Skeletal muscle satellite cell (primary cell): ENCODE measurements at regions not wholly inside any gene's neighbourhood (a gene's known extent, or its start where the extent isn't known, plus 50 kb on each side); places are given as distances from the start of the nearest gene placed in this dataset.

Experiments used
- H3K27me3 ChIP-seq: 2 replicates; pipeline ENCODE4 v1.7.0; 2013; ENCODE audit warnings: low read length; ENCODE audit not compliant: control insufficient read depth, insufficient read depth
- H3K36me3 ChIP-seq: 2 replicates; pipeline ENCODE4 v1.7.0; 2013; ENCODE audit warnings: mild to moderate bottlenecking, control low read depth, low read length; ENCODE audit not compliant: insufficient read depth
- H3K4me1 ChIP-seq: 2 replicates; pipeline ENCODE4 v1.7.0; 2013; ENCODE audit warnings: low read length; ENCODE audit not compliant: control insufficient read depth, insufficient read depth
- H3K4me2 ChIP-seq: 2 replicates; pipeline ENCODE4 v1.7.0; 2013; ENCODE audit warnings: mild to moderate bottlenecking, low read length
- H3K4me3 ChIP-seq: 2 replicates; pipeline ENCODE4 v1.7.0; 2013; ENCODE audit warnings: low read length
- H3K9ac ChIP-seq: 2 replicates; pipeline ENCODE4 v1.7.0; 2013; ENCODE audit warnings: mild to moderate bottlenecking, low read depth, low read length, moderate library complexity
- H3K9me3 ChIP-seq: replicated peaks from 2 replicates; pipeline ENCODE4 v1.7.0; 2013; ENCODE audit warnings: mild to moderate bottlenecking, control low read depth, low read length

GRCh38 chr16:54465063-54465462, 178.5 kb upstream of the IRX3 start:
- no peaks in the 10 kb centered on the region for H3K36me3 ChIP-seq
- no peak overlapping the region for H3K9ac ChIP-seq
- no peak overlapping the region for H3K4me2 ChIP-seq
- H3K9me3 ChIP-seq = no peaks in the 10 kb centered on the region
- H3K27me3 ChIP-seq = no peaks in the 10 kb centered on the region
- peaks cover 15% of the 10 kb centered on the region for H3K4me1 ChIP-seq
- H3K4me3 ChIP-seq = no peak overlapping the region

- Histone ChIP-seq H3K4me1 (peaks cover 15% of the 10 kb centered on the region), H3K4me3 (peak overlapping the region; percentile 42), H3K36me3 (no peaks in the 10 kb centered on the region), H3K4me2 (peak overlapping the region; percentile 41), H3K9me3 (no peaks in the 10 kb centered on the region), H3K27me3 (no peaks in the 10 kb centered on the region), H3K9ac (peak overlapping the region; percentile 40)
These were observed 176.2 kb upstream of the IRX3 start for GRCh38 chr16:54462771-54463170.

- Histone ChIP-seq H3K9ac (peak overlapping the region; percentile 40), H3K36me3 (no peaks in the 10 kb centered on the region), H3K4me2 (peak overlapping the region; percentile 48), H3K4me3 (no peak overlapping the region), H3K9me3 (no peaks in the 10 kb centered on the region), H3K4me1 (peaks cover 15% of the 10 kb centered on the region), H3K27me3 (no peaks in the 10 kb centered on the region)
These were observed 175.6 kb upstream of the IRX3 start for GRCh38 chr16:54462151-54462651.

GRCh38 chr16:54460263-54460860, 173.8 kb upstream of the IRX3 start:
- H3K4me2 ChIP-seq = no peak overlapping the region
- no peak overlapping the region for H3K9ac ChIP-seq
- no peak overlapping the region for H3K4me3 ChIP-seq
- peaks cover 15% of the 10 kb centered on the region for H3K4me1 ChIP-seq
- no peaks in the 10 kb centered on the region for H3K36me3 ChIP-seq
- no peaks in the 10 kb centered on the region for H3K9me3 ChIP-seq
- no peaks in the 10 kb centered on the region for H3K27me3 ChIP-seq

- Histone ChIP-seq H3K4me1 (peaks cover 15% of the 10 kb centered on the region), H3K27me3 (no peaks in the 10 kb centered on the region), H3K4me2 (no peak overlapping the region), H3K9me3 (no peaks in the 10 kb centered on the region), H3K4me3 (no peak overlapping the region), H3K9ac (no peak overlapping the region), H3K36me3 (no peaks in the 10 kb centered on the region)
These were observed 173.1 kb upstream of the IRX3 start for GRCh38 chr16:54459509-54460262.

GRCh38 chr16:54458923-54459322, 172.3 kb upstream of the IRX3 start:
- Histone ChIP-seq H3K4me3 (no peak overlapping the region), H3K36me3 (no peaks in the 10 kb centered on the region), H3K4me1 (peaks cover 15% of the 10 kb centered on the region), H3K9ac (no peak overlapping the region), H3K9me3 (no peaks in the 10 kb centered on the region), H3K27me3 (no peaks in the 10 kb centered on the region), H3K4me2 (no peak overlapping the region)

GRCh38 chr16:54456291-54456690, 169.7 kb upstream of the IRX3 start:
- Histone ChIP-seq H3K4me3 (no peak overlapping the region), H3K4me1 (no peaks in the 10 kb centered on the region), H3K36me3 (no peaks in the 10 kb centered on the region), H3K9ac (no peak overlapping the region), H3K9me3 (no peaks in the 10 kb centered on the region), H3K27me3 (no peaks in the 10 kb centered on the region), H3K4me2 (no peak overlapping the region)

- H3K9me3 ChIP-seq = no peaks in the 10 kb centered on the region
- H3K4me1 ChIP-seq = no peaks in the 10 kb centered on the region
- H3K9ac ChIP-seq = no peak overlapping the region
- H3K4me3 ChIP-seq = no peak overlapping the region
- no peak overlapping the region for H3K4me2 ChIP-seq
- H3K27me3 ChIP-seq = no peaks in the 10 kb centered on the region
- no peaks in the 10 kb centered on the region for H3K36me3 ChIP-seq
These were observed 168.6 kb upstream of the IRX3 start for GRCh38 chr16:54455030-54455725.

GRCh38 chr16:54454616-54455015, 168.0 kb upstream of the IRX3 start:
- H3K9me3 ChIP-seq = no peaks in the 10 kb centered on the region
- no peaks in the 10 kb centered on the region for H3K36me3 ChIP-seq
- H3K9ac ChIP-seq = no peak overlapping the region
- H3K27me3 ChIP-seq = no peaks in the 10 kb centered on the region
- no peaks in the 10 kb centered on the region for H3K4me1 ChIP-seq
- no peak overlapping the region for H3K4me2 ChIP-seq
- H3K4me3 ChIP-seq = no peak overlapping the region

- Histone ChIP-seq H3K9me3 (no peaks in the 10 kb centered on the region), H3K9ac (no peak overlapping the region), H3K27me3 (no peaks in the 10 kb centered on the region), H3K36me3 (no peaks in the 10 kb centered on the region), H3K4me1 (no peaks in the 10 kb centered on the region), H3K4me3 (no peak overlapping the region), H3K4me2 (no peak overlapping the region)
These were observed 167.3 kb upstream of the IRX3 start for GRCh38 chr16:54453871-54454270.

- H3K4me3 ChIP-seq = no peak overlapping the region
- H3K4me1 ChIP-seq = peaks cover 29% of the 10 kb centered on the region
- H3K9ac ChIP-seq = no peak overlapping the region
These were observed 161.2 kb upstream of the IRX3 start for GRCh38 chr16:54447576-54448440.

More at GRCh38 chr16:54447576-54448440, 161.2 kb upstream of the IRX3 start:
- H3K36me3 ChIP-seq = no peaks in the 10 kb centered on the region
- peak overlapping the region; percentile 32 for H3K4me2 ChIP-seq
- no peaks in the 10 kb centered on the region for H3K27me3 ChIP-seq
- H3K9me3 ChIP-seq = peaks cover 3% of the 10 kb centered on the region
